GM10266 (cell line): ENCODE measurements at regions not wholly inside any gene's neighbourhood (a gene's known extent, or its start where the extent isn't known, plus 50 kb on each side); places are given as distances from the start of the nearest gene placed in this dataset.

Source experiments
- DNase-seq: peaks from one replicate; pipeline ENCODE4 v3.0.0; 2012; ENCODE audit errors: extremely low spot score
- CTCF ChIP-seq: IDR thresholded peaks from 2 replicates; pipeline ENCODE4 v1.5.1; 2012; ENCODE audit warnings: mild to moderate bottlenecking, low read depth; ENCODE audit not compliant: control insufficient read depth, insufficient read depth; ENCODE audit errors: missing control alignments

DNA sequence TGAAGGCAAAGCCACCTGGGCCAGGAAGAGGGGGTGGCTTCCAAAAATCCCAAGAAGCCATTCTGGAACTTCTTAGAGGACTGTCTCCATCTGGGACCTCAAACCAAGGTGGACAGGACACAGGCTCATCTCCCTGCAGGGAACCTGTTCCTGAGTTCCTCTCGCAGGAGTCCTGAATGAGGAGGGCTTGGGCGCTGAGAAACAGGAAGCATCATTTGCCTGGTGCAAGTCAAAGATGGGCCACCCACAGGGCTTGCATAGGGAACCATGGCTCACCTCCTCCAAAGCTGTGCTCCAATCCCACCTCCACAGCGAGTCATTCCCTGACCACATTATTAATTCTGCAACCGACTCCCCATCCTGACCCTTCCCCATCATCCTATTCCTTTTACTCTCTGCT is 55.0 kb upstream of the RPL38 start:
- TF ChIP-seq CTCF: no peak
- DNase-seq: no peak

- DNase-seq: no peak
Observed at GRCh38 chr17:74148901-74149596, 54.4 kb upstream of the RPL38 start.

DNA sequence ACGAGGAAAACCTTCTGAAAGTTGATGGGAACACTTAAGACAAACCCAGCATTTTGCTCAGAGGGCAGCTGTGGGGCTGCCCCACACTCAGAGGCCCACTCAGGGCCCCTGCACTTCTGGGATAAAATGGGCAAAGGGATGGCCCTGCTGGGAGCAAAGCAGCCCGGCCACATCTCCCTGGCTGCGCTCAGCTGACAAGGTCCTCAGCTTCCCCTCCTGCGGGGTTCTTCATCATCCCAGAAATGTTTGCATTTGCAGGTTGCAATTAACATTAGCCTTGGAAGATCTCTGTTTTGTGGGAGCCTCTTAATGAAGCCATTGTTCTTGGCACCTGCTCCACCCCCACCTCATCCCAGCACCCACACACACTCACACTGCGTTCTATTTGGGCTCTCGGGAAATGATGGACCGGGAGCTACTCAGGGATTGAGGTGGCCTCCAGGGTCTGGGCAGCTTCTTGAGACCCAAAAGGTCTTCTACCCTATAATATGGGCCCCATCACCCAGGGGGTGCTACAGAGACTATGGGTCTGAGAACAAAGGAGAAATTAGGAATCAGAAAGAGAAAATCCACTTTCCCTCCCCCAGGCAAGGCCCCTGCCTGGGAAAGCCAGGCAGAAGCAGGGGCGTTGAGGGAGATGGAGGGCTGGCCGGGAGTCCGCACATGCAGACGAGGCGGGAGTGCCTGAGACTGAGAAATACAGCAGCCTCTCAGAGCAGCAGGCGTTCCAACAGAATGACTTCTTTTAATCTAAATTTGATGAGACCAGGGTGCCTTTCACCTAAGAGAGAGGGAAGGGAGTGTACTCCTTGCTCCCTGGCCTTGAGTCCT is 53.7 kb upstream of the RPL38 start:
- no peak for DNase-seq
- no peak for TF ChIP-seq CTCF

More at GRCh38 chr17:74148901-74149596, 54.4 kb upstream of the RPL38 start:
- TF ChIP-seq CTCF: no peak

- TF ChIP-seq CTCF: no peak
- no peak for DNase-seq
Observed at GRCh38 chr17:74150428-74151025, 53.0 kb upstream of the RPL38 start.

- no peak for DNase-seq
Observed at GRCh38 chr17:74151551-74152315, 51.7 kb upstream of the RPL38 start.

More at GRCh38 chr17:74151551-74152315, 51.7 kb upstream of the RPL38 start:
- TF ChIP-seq CTCF: no peak
